ENCODE measurements at regions not wholly inside any gene's neighbourhood (a gene's known extent, or its start where the extent isn't known, plus 50 kb on each side); places are given as distances from the start of the nearest gene placed in this dataset.

DNA sequence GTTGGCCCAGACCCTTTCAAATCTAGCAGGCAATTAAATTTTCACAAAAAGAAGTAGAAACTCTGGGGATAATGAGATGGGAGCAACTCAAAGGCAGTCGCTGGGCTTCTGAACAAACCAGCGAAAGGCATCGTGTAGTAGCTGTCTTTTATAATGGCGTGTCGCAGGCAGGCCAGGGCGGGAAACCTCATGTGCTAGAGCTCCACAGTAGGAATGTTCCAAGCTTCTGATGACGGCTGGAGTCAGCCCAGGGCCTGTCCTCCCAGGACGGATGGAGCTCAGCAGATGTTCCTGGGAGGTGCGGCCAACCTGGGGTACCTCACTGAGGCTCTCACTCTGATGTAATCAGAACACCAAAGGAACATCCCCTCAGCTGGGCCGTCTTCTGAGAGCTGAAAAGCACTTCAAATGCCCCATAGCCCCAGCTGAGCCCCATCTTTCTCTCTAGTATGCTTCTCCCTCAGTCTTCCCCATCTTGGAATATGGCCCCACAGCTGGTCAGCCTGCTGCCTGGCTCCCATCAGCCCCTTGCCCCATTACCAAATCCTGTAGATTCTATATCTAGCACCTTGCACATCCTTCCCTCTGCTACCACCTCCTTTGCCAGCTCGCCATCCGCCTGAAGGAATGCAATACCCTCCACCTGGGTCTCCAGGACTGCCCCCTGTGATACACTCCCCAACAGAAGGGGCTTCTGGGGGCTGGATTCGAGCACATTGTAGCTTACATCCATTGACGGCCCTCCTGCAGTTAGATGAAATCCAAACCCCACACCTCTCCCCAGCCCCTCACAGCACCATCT, 54.9 kb upstream of the ATP2B2 start:
- H3K36me3 ChIP-seq, result no peaks in the 10 kb centered on the region
- no peak overlapping the region for H3K4me3 ChIP-seq
- TF ChIP-seq, protein P1, sequence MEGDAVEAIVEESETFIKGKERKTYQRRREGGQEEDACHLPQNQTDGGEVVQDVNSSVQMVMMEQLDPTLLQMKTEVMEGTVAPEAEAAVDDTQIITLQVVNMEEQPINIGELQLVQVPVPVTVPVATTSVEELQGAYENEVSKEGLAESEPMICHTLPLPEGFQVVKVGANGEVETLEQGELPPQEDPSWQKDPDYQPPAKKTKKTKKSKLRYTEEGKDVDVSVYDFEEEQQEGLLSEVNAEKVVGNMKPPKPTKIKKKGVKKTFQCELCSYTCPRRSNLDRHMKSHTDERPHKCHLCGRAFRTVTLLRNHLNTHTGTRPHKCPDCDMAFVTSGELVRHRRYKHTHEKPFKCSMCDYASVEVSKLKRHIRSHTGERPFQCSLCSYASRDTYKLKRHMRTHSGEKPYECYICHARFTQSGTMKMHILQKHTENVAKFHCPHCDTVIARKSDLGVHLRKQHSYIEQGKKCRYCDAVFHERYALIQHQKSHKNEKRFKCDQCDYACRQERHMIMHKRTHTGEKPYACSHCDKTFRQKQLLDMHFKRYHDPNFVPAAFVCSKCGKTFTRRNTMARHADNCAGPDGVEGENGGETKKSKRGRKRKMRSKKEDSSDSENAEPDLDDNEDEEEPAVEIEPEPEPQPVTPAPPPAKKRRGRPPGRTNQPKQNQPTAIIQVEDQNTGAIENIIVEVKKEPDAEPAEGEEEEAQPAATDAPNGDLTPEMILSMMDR (IDR thresholded peaks at IDR 0.05), result no peak
- no peak for TF ChIP-seq POLR2A (IDR thresholded peaks at IDR 0.05)
- no peaks in the 10 kb centered on the region for H3K27me3 ChIP-seq
- no peaks in the 10 kb centered on the region for H3K9me3 ChIP-seq
- no peak for DNase-seq
- intact Hi-C loops (cut with DNase I; ENCODE audit: low total_unique reads), result no loop called here
- no peak overlapping the region for H3K27ac ChIP-seq
- no peaks in the 10 kb centered on the region for H3K4me1 ChIP-seq

DNA sequence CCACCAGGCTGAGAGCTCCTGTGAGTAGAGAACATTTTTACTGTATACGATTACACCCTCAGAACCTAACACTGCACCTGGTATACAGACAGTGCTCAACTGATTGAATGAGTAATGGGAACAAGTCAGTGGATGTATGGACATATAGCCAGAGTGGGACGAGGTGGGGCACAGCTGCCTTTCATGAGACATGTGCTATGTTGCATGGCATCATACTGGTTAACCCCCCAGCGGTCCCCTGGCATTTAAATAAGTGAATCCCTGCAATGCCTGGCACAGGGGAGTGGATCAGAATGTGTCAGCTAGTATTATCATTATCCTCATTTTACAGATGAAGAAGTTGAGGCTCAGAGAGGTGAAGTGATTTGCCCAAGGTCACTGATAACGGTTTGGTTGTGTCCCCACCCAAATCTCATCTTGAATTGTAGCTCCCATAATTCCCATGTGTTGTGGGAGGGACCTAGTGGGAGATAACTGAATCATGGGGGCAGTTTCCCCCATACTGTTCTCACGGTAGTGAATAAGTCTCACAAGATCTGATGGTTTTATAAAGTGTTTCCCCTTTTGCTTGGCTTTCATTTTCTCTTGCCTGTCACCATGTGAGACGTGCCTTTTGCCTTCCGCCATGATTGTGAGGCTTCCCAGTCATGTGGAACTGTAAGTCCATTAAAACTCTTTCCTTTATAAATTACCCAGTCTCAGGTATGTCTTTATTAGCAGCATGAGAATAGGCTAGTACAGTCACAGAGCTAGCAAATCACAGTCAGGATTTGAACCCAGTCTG, 56.0 kb upstream of the ATP2B2 start:
- Histone ChIP-seq H3K27me3 (no peaks in the 10 kb centered on the region), H3K4me1 (no peaks in the 10 kb centered on the region), H3K4me3 (no peak overlapping the region), H3K36me3 (no peaks in the 10 kb centered on the region), H3K9me3 (no peaks in the 10 kb centered on the region), H3K27ac (no peak overlapping the region)
- TF ChIP-seq POLR2A (IDR thresholded peaks at IDR 0.05), result no peak
- TF ChIP-seq, protein P1 (IDR thresholded peaks at IDR 0.05), result no peak
- intact Hi-C loops (cut with DNase I; ENCODE audit: low total_unique reads), result no loop called here
- no peak for DNase-seq

DNA sequence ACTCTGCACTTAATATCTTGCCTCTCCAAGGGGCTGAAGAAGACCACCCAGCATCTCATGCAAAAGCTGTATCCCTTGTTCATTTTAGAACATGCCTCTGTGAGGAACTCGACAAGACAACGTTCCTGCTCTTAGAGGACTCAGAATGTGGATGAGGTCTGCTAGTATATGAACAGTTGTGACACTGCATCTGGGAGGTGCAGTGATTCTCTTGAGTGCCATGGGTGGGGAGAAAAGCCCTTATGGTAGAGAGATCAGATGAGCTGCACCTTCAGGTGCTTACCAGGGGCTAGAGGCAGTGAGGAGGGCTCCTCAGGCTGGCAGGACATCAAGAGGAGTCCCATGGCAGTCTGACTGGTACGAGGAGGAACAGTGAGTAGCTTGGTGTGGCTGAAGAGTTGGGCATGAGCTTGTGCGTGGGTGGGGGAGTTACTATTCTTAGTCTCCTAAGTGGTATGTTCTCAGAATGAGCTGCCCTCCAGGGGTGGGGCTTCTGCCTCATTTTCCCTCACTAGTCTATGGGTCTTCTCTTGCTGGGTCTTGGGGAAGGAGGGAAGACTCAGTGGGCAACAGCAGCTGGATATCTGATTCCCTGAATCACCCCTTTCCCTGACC, 56.7 kb upstream of the ATP2B2 start:
- Histone ChIP-seq H3K27ac (no peak overlapping the region), H3K9me3 (no peaks in the 10 kb centered on the region), H3K27me3 (no peaks in the 10 kb centered on the region), H3K4me1 (no peaks in the 10 kb centered on the region), H3K4me3 (no peak overlapping the region), H3K36me3 (no peaks in the 10 kb centered on the region)
- DNase-seq, result no peak
- intact Hi-C loops (cut with DNase I; ENCODE audit: low total_unique reads), result no loop called here
- no peak for TF ChIP-seq POLR2A (IDR thresholded peaks at IDR 0.05)
- TF ChIP-seq, protein P1 (IDR thresholded peaks at IDR 0.05), result no peak

DNA sequence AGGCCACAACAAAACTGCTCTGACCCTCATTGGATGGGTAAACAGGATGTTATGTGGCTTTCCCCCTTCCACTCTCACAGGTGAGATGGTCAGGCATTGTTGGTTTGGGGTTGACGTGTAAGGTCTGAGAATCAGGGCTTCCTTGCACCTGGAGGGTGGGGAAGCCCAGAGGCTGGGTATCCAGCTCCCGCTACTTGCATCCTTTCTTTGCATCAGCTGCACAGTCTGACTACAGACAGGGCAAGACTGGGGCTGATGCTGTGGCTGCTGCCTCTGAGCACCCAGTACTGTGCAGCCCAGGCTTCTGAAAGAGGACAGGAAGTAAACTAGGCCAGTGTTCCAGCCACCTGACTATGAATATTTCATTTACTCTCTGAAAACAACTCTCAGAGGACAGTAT, 58.0 kb upstream of the ATP2B2 start:
- no peaks in the 10 kb centered on the region for H3K9me3 ChIP-seq
- H3K27ac ChIP-seq, result no peak overlapping the region
- no peaks in the 10 kb centered on the region for H3K4me1 ChIP-seq
- DNase-seq, result no peak
- H3K36me3 ChIP-seq, result no peaks in the 10 kb centered on the region
- TF ChIP-seq, protein P1 (IDR thresholded peaks at IDR 0.05), result no peak
- TF ChIP-seq POLR2A (IDR thresholded peaks at IDR 0.05), result no peak
- intact Hi-C loops (cut with DNase I; ENCODE audit: low total_unique reads), result no loop called here
- no peaks in the 10 kb centered on the region for H3K27me3 ChIP-seq
- H3K4me3 ChIP-seq, result no peak overlapping the region

DNA sequence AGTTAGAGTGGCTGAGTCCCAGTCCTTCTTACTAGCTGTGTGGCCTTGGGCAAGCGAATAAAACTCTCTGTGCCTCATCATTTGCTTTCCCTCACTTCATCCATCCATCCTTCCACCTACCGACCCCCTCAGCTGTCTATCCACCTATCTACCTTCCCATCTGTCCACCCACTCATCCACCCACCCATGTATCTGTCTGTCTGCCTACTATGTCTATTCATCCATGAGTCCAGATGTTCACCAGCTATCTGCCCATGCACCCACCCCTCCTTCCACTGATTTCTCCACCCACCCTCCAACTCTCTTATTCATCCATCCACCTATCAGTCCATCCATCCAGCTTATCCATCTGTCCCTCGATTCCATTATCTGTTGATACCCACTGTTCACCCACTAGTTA, 60.4 kb upstream of the ATP2B2 start:
- no peaks in the 10 kb centered on the region for H3K27me3 ChIP-seq
- TF ChIP-seq, protein P1 (IDR thresholded peaks at IDR 0.05), result no peak
- TF ChIP-seq POLR2A (IDR thresholded peaks at IDR 0.05), result no peak
- H3K9me3 ChIP-seq, result no peaks in the 10 kb centered on the region
- no peaks in the 10 kb centered on the region for H3K36me3 ChIP-seq
- no peaks in the 10 kb centered on the region for H3K4me1 ChIP-seq
- no peak overlapping the region for H3K27ac ChIP-seq
- no peak for DNase-seq
- H3K4me3 ChIP-seq, result no peak overlapping the region
- intact Hi-C loops (cut with DNase I; ENCODE audit: low total_unique reads), result no loop called here
